C4-2B (cell line): ENCODE measurements at regions not wholly inside any gene's neighbourhood (a gene's known extent, or its start where the extent isn't known, plus 50 kb on each side); places are given as distances from the start of the nearest gene placed in this dataset.

Source experiments
- CTCF ChIP-seq: fragments of 450-650 bp; conservative IDR thresholded peaks from 2 replicates; pipeline ENCODE4 v1.5.1; 2017; ENCODE audit warnings: mild to moderate bottlenecking
- ZFX ChIP-seq: fragments of 450-650 bp; IDR thresholded peaks from 2 replicates; pipeline ENCODE4 v1.6.1; 2017

- TF ChIP-seq CTCF (no peak), ZFX (no peak)
These were observed 207.0 kb upstream of the C14orf180 start for GRCh38 chr14:104372390-104373054.
